T-cell (primary cell): ENCODE measurements at regions not wholly inside any gene's neighbourhood (a gene's known extent, or its start where the extent isn't known, plus 50 kb on each side); places are given as distances from the start of the nearest gene placed in this dataset.

Experiments used
- ATAC-seq, 4 experiments: fragments of 200-7000 bp in 3 of 4; fragments of 150-1000 bp in 1 of 4; cut with Tn5 transposase; replicated peaks in 1 of 4; 1 replicate in 3 of 4; 2 replicates in 1 of 4; pipeline ENCODE4 v1.10.0; 2021; ENCODE audit warnings: moderate library complexity in 3 of 4, mild to moderate bottlenecking in 2 of 4, moderate number of reproducible peaks in 1 of 4
- CTCF ChIA-PET, 2 donors: fragments of 300-600 bp; sonication (Branson Sonifier 250); formaldehyde crosslinking; loops; one replicate each; lab custom pipeline; 2022; ENCODE audit warnings: antibody characterized with exemption in 2 of 2; lab: Charles Lee
- POLR2A ChIA-PET, 2 donors: fragments of 300-600 bp; sonication (Branson Sonifier 250); formaldehyde crosslinking; loops; one replicate each; lab custom pipeline; 2022; ENCODE audit warnings: antibody characterized with exemption in 2 of 2; lab: Charles Lee
- DNase-seq, 35 experiments: peaks; one replicate each; pipeline versions ENCODE4 v3.0.0 to v3.0.0-alpha.2; 2013 to 2023
- H3K27ac ChIP-seq: one replicate; pipeline ENCODE4 v1.5.1; 2013; ENCODE audit warnings: low read length
- H3K27me3 ChIP-seq, 2 experiments: replicated peaks in 1 of 2; 1 replicate in 1 of 2; 2 replicates in 1 of 2; pipeline versions ENCODE4 v1.6.1 to v1.7.0; 2013; ENCODE audit warnings: low read length in 1 of 2, mixed read lengths in 1 of 2; ENCODE audit not compliant: control insufficient read depth in 2 of 2, insufficient read depth in 2 of 2; ENCODE audit errors: extremely low read depth in 1 of 2
- H3K36me3 ChIP-seq, 2 donors: 1 replicate in 1 of 2; 2 replicates in 1 of 2; pipeline versions ENCODE4 v1.6.1 to v1.7.0; 2013; ENCODE audit warnings: low read length in 1 of 2; ENCODE audit not compliant: control insufficient read depth in 2 of 2, insufficient read depth in 1 of 2; ENCODE audit errors: extremely low read depth in 1 of 2
- H3K4me1 ChIP-seq, 2 experiments: 1 replicate in 1 of 2; 2 replicates in 1 of 2; pipeline versions ENCODE4 v1.6.1 to v1.7.0; 2013; ENCODE audit warnings: low read length in 2 of 2, mixed read lengths in 1 of 2; ENCODE audit not compliant: insufficient read depth in 2 of 2, control insufficient read depth in 1 of 2; ENCODE audit errors: extremely low read depth in 1 of 2
- H3K4me3 ChIP-seq, 2 donors: 1 replicate in 1 of 2; 2 replicates in 1 of 2; pipeline versions ENCODE4 v1.5.1 to v1.7.0; 2013; ENCODE audit warnings: mild to moderate bottlenecking in 2 of 2, low read length in 1 of 2, moderate library complexity in 1 of 2; ENCODE audit not compliant: control insufficient read depth in 1 of 2; ENCODE audit errors: extremely low read depth in 1 of 2
- H3K9me3 ChIP-seq: 2 replicates; pipeline ENCODE4 v1.7.0; 2013
- H3K27ac Mint-ChIP-seq, 2 donors: one replicate each; pipeline ENCODE4 v1.8.0; 2020 to 2021; ENCODE audit warnings: mild to moderate bottlenecking in 2 of 2, mixed read lengths in 2 of 2
- H3K27me3 Mint-ChIP-seq, 2 donors: one replicate each; pipeline ENCODE4 v1.8.0; 2021 to 2022; ENCODE audit warnings: mixed read lengths in 2 of 2
- H3K36me3 Mint-ChIP-seq: one replicate; pipeline ENCODE4 v1.8.0; 2021; ENCODE audit warnings: mixed read lengths
- H3K4me1 Mint-ChIP-seq, 3 donors: one replicate each; pipeline ENCODE4 v1.8.0; 2020 to 2022; ENCODE audit warnings: mixed read lengths in 3 of 3, mild to moderate bottlenecking in 1 of 3
- H3K4me3 Mint-ChIP-seq, 3 donors: one replicate each; pipeline ENCODE4 v1.8.0; 2020 to 2022; ENCODE audit warnings: mild to moderate bottlenecking in 3 of 3, mixed read lengths in 3 of 3, moderate library complexity in 3 of 3
- H3K9me3 Mint-ChIP-seq, 3 donors: one replicate each; pipeline ENCODE4 v1.8.0; 2020 to 2022; ENCODE audit warnings: mixed read lengths in 3 of 3
- WGBS: methylation state at CpG from one replicate; pipeline ENCODE4 v1.1.5; 2013; ENCODE audit warnings: missing lambda C conversion rate; ENCODE audit not compliant: insufficient coverage; 5-methylcytosine and 5-hydroxymethylcytosine counted together

- POLR2A ChIA-PET = no interaction called here
- H3K27ac Mint-ChIP-seq = no peak overlapping the region
Measured at GRCh38 chr2:146259816-146260215, 1585.0 kb upstream of the ACVR2A start.

GRCh38 chr2:146258071-146258470 lies 1586.8 kb upstream of the ACVR2A start:
- H3K4me1 ChIP-seq = no peaks in the 10 kb centered on the region
- Mint-ChIP-seq H3K36me3 (no peaks in the 10 kb centered on the region), H3K4me3 (no peak overlapping the region), H3K27ac (no peak overlapping the region), H3K4me1 (no peaks in the 10 kb centered on the region), H3K27me3 (no peaks in the 10 kb centered on the region), H3K9me3 (peaks cover 2 to 17% (median 4%) of the 10 kb centered on the region in 3 donors)
- H3K27me3 ChIP-seq = no peaks in the 10 kb centered on the region
- no peaks in the 10 kb centered on the region for H3K9me3 ChIP-seq
- H3K27ac ChIP-seq = no peak overlapping the region
- WGBS = no CpG with 5 or more reads among the region's 6 CpGs
- DNase-seq (no peak), ATAC-seq (no peak)
- ChIA-PET POLR2A (no interaction called here), CTCF (no interaction called here)
- no peak overlapping the region for H3K4me3 ChIP-seq
- no peaks in the 10 kb centered on the region for H3K36me3 ChIP-seq

More at GRCh38 chr2:146259816-146260215, 1585.0 kb upstream of the ACVR2A start:
- H3K27me3 ChIP-seq = no peaks in the 10 kb centered on the region
- H3K36me3 ChIP-seq = no peaks in the 10 kb centered on the region
- Mint-ChIP-seq H3K36me3 (no peaks in the 10 kb centered on the region), H3K4me1 (no peaks in the 10 kb centered on the region), H3K27me3 (no peaks in the 10 kb centered on the region), H3K9me3 (peaks cover 6 to 22% (median 9%) of the 10 kb centered on the region in 3 donors), H3K4me3 (no peak overlapping the region)
- H3K9me3 ChIP-seq = no peaks in the 10 kb centered on the region
- CTCF ChIA-PET = no interaction called here
- no peak for ATAC-seq
- H3K4me3 ChIP-seq = no peak overlapping the region
- DNase-seq = no peak
- WGBS = no CpG with 5 or more reads among the region's 2 CpGs
- H3K4me1 ChIP-seq = no peaks in the 10 kb centered on the region
- no peak overlapping the region for H3K27ac ChIP-seq

DNA sequence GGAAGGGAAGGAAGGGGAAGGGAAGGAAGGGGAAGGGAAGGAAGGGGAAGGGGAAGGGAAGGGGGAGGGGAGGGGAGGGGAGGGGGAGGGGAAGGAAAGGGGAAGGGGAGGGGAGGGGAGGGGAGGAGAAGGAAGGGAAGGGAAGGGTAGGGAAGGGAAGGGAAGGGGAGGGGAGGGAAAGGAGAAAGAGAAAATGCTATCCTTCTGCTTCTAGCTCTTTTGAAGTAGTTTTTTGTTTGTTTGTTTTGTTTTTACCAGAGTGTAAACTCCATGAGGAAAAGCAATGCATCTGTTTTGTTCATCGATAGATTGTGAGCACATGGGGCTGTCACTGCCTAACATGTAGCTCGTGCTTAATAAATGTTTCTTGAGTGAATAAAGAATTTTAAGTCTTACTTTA lies 1592.7 kb upstream of the ACVR2A start:
- no CpG with 5 or more reads among the region's 2 CpGs for WGBS
- Histone ChIP-seq H3K27ac (no peak overlapping the region), H3K36me3 (no peaks in the 10 kb centered on the region), H3K4me1 (no peaks in the 10 kb centered on the region), H3K4me3 (no peak overlapping the region), H3K27me3 (no peaks in the 10 kb centered on the region), H3K9me3 (no peaks in the 10 kb centered on the region)
- peaks cover 3 to 13% (median 3%) of the 10 kb centered on the region in 3 donors for H3K9me3 Mint-ChIP-seq
- ChIA-PET POLR2A (no interaction called here), CTCF (no interaction called here)
- no peaks in the 10 kb centered on the region for H3K27me3 Mint-ChIP-seq
- no peak overlapping the region for H3K27ac Mint-ChIP-seq
- no peaks in the 10 kb centered on the region for H3K4me1 Mint-ChIP-seq
- H3K36me3 Mint-ChIP-seq = no peaks in the 10 kb centered on the region
- DNase-seq (no peak), ATAC-seq (no peak)
- H3K4me3 Mint-ChIP-seq = no peak overlapping the region

DNA sequence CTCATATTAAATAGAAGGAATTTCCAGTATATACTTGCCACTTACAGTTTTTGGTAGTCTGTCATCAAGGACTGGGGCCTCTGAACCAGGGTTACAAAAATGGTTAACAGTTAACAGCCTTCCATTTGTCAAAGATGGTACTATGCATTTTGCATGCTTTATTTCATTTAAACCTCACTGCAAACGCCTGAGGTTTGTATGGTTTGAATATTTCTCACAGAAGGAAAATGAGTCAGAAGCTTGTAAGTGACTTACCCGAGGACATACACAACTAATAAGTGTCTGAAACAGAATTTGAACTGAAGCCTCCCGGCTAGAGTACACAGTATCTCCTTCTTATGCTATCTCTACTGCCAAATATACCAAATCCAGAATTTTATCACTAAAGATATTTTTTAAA lies 1593.5 kb upstream of the ACVR2A start:
- Histone ChIP-seq H3K27me3 (no peaks in the 10 kb centered on the region), H3K4me3 (no peak overlapping the region), H3K36me3 (no peaks in the 10 kb centered on the region), H3K9me3 (no peaks in the 10 kb centered on the region), H3K27ac (no peak overlapping the region), H3K4me1 (no peaks in the 10 kb centered on the region)
- Mint-ChIP-seq H3K4me3 (no peak overlapping the region), H3K4me1 (no peaks in the 10 kb centered on the region), H3K27ac (no peak overlapping the region), H3K27me3 (no peaks in the 10 kb centered on the region), H3K36me3 (no peaks in the 10 kb centered on the region), H3K9me3 (peaks cover 3 to 17% (median 8%) of the 10 kb centered on the region in 3 donors)
- CTCF ChIA-PET = no interaction called here
- POLR2A ChIA-PET = no interaction called here
- no peak for ATAC-seq
- WGBS = no CpG with 5 or more reads among the region's 3 CpGs
- DNase-seq = no peak

- Mint-ChIP-seq H3K9me3 (peaks cover 0 to 14% (median 9%) of the 10 kb centered on the region in 3 donors), H3K27me3 (no peaks in the 10 kb centered on the region), H3K4me1 (no peaks in the 10 kb centered on the region), H3K36me3 (no peaks in the 10 kb centered on the region), H3K4me3 (no peak overlapping the region), H3K27ac (no peak overlapping the region)
- H3K36me3 ChIP-seq = no peaks in the 10 kb centered on the region
- DNase-seq = no peak
- no peak overlapping the region for H3K4me3 ChIP-seq
- ChIA-PET CTCF (no interaction called here), POLR2A (no interaction called here)
- no peaks in the 10 kb centered on the region for H3K9me3 ChIP-seq
- no peaks in the 10 kb centered on the region for H3K27me3 ChIP-seq
- ATAC-seq = no peak
- no peak overlapping the region for H3K27ac ChIP-seq
- H3K4me1 ChIP-seq = no peaks in the 10 kb centered on the region
- WGBS = no CpG with 5 or more reads among the region's 1 CpG
Measured at GRCh38 chr2:146246736-146247523, 1597.9 kb upstream of the ACVR2A start.

GRCh38 chr2:146246002-146246735 lies 1598.7 kb upstream of the ACVR2A start:
- Mint-ChIP-seq H3K27ac (no peak overlapping the region), H3K4me1 (no peaks in the 10 kb centered on the region), H3K27me3 (no peaks in the 10 kb centered on the region), H3K4me3 (no peak overlapping the region), H3K9me3 (peaks cover 0 to 16% (median 11%) of the 10 kb centered on the region in 3 donors), H3K36me3 (no peaks in the 10 kb centered on the region)
- DNase-seq (no peak), ATAC-seq (no peak)
- no peak overlapping the region for H3K4me3 ChIP-seq
- WGBS = no CpG with 5 or more reads among the region's 3 CpGs
- no peaks in the 10 kb centered on the region for H3K36me3 ChIP-seq
- no peaks in the 10 kb centered on the region for H3K27me3 ChIP-seq
- CTCF ChIA-PET = no interaction called here
- H3K27ac ChIP-seq = no peak overlapping the region
- no peaks in the 10 kb centered on the region for H3K4me1 ChIP-seq
- H3K9me3 ChIP-seq = no peaks in the 10 kb centered on the region
- POLR2A ChIA-PET = no interaction called here
